GM18517 (cell line): ENCODE measurements at regions not wholly inside any gene's neighbourhood (a gene's known extent, or its start where the extent isn't known, plus 50 kb on each side); places are given as distances from the start of the nearest gene placed in this dataset.
"Not testable (repeated sequence)": the region's sequence is repeated elsewhere in the genome, so short reads cannot be mapped to it uniquely, and the experiment has no call there.

ENCODE experiments used
- ATAC-seq: cut with Tn5 transposase; IDR thresholded peaks from one replicate; pipeline ENCODE4 v1.9.1; 2021; ENCODE audit warnings: mild to moderate bottlenecking, moderate library complexity; ENCODE audit not compliant: unreplicated experiment

DNA sequence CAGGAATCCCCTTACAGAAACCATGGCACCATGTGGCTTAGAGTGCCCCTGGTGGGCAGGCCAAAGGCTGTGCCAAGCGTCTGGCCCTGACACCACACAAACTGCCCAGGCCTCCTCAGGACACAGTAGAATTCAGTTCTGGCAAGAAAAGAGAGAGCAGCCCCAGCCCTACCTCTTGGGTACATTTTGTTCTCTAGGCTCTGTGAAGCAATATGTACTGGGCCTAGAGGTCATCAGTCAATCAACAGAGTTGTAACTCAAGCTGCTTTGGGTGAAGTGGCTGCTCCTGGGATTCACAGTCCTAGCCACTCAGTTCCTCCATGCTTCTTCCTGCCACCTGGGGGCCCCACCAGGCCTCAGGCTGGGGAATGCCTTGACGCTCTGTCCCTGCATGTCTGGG lies 158.1 kb upstream of the MAMLD1 start:
- no peak for ATAC-seq

DNA sequence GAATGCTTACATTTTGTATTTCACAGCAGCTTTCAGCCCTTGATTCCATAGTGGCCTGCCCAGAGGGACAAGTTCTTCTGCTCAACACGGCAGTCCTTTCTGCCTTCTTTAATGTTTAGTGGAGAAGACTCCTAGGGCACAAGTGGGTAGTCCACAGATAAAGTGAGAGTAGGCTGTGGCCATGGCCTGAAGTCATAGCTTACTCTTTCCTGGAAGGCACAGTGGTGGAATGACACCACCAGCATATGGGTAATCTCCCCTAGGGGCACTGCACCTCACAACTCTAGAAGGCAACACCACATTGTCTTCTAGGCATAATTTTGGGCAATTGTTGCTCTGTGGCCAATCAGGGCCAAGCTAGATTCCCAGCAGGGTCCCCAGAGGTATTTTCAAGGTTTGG lies 155.4 kb upstream of the MAMLD1 start:
- ATAC-seq: no peak

DNA sequence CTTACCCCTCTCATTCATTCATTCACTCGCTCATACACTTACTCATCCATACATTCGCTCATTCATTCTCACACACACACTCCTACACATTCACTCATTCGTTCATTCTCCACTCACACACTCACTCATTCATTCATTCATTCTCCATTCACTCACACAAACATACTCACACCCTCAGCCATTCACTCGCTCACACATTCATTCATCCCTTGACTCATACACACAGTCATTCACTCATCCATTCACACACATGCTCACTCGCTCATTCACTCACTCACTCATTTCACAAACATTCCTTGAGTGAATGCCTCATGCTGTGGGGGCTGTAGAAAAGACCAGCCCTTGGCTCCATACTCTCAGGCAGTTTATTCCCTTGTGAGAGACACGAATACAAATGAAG lies 151.1 kb upstream of the MAMLD1 start:
- ATAC-seq: no peak

DNA sequence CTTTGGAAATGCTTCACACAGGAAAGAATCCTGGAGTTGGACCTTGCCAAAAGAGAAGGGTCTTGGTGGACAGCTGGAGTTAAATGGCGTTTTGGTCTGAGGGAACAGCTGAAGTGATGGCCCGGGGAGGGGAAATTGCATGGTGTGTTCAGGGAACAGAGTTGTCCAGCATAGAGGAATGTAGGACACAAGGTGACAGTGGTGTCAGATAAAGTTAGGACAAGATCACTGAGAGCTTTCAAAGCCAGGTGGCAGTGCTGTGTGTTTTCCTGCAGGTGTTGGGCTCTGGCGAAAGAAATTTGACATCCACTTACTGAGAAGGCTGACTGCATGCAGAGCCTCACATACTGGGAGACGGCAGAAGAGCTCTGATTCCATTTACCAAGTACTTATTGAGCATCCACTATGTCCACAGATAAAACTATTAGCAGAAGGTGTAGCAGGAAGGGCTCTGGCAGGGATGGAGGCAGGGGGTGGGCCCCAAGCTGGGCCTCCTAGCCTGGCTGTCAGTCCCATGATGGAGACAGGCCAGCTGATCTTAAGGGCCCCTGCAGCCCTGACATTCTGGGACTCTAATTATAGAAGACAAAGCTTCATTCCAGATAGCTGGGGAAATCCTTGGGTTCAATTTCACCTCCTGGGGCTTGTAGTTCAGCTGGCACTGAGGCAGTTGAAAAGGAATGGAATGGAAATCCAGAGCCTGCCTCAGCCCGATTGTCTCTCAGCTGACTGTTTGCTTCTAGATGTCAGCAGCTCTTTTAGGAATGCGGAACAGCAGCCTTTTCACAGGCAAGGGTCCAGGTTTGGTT lies 150.2 kb upstream of the MAMLD1 start:
- ATAC-seq: no peak

DNA sequence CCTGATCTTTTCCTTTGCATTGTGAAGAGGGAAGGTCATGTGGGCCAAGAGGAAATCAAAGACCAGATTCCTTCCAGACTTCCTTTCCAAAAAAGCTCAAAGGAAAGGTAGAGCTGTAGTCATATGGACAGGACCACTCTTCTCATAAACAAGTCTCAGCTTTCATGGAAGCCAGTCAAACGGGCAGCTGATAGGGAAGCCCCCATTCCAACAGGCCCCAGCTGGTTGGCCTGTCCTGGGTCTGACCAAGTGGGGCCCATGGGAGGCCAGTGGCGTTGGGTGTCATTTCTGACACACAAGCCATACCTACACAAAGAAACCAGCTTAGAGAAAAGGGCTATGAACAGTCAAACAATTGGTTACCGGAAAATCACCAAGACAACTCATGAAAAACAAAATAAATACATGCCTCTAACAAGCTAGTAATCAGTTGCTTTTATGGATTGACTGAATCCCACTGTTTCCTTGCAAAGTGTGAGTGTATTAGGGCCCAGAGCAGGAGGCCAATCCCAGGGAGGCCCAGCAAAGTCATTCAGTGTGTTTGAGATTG lies 149.6 kb upstream of the MAMLD1 start:
- ATAC-seq: no peak

DNA sequence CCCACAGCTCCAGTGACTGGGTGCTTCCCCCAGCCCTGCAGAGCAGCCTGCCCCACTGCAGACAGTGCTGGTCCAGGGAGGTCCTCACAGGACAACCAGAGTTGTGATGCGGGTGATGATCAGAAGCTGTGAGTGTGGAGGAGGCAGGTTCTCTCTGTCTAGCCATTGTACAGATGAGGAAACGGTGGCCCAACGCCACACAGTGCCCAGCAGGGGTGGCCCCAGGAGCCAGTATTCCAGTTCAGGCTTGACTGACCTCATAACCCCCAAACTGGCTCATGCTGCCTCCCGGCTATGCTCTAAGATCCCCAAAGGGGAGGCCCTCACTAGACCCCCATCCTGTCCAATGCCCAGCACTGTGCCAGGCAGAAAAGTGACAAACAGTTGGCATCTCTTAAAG lies 147.1 kb upstream of the MAMLD1 start:
- not testable (repeated sequence) for ATAC-seq

DNA sequence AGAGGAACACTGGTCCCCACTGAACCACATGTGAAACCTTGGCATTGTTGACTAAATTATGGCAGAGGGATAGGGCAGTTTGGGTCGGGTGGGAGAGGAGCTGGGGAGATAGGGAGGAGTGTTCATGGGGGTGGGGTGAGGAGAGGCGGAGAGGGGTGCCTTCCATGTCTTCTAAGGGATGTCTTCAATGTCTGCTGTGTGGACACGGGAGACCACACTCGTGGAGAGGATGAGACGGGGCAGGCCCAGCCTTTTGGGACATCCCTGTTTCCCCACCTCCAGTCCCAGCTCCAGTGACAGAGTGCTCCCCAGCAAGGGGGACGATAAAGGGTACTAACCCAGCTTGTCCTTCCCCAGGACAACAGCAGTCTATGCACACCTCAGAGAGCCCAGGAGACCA lies 146.4 kb upstream of the MAMLD1 start:
- no peak for ATAC-seq

DNA sequence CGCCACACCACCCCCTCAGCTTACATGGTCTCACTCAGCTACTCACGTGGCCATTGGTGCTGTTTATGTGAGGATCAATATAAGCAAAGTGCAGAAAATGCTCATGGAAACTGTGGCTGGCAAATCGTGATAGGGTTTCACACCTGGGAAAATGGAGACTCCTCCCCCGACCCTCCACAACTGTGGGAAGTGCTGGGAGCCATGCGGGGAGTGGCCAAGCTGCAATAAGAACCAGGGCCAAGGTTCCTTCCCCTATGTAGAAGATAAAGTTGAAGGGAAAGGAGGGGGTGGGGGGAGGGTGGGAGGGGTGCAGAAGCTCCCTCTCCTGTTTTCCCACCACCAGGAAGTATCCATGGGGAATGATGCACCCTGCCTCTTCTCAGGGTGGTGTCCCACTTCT lies 145.5 kb upstream of the MAMLD1 start:
- ATAC-seq: no peak

DNA sequence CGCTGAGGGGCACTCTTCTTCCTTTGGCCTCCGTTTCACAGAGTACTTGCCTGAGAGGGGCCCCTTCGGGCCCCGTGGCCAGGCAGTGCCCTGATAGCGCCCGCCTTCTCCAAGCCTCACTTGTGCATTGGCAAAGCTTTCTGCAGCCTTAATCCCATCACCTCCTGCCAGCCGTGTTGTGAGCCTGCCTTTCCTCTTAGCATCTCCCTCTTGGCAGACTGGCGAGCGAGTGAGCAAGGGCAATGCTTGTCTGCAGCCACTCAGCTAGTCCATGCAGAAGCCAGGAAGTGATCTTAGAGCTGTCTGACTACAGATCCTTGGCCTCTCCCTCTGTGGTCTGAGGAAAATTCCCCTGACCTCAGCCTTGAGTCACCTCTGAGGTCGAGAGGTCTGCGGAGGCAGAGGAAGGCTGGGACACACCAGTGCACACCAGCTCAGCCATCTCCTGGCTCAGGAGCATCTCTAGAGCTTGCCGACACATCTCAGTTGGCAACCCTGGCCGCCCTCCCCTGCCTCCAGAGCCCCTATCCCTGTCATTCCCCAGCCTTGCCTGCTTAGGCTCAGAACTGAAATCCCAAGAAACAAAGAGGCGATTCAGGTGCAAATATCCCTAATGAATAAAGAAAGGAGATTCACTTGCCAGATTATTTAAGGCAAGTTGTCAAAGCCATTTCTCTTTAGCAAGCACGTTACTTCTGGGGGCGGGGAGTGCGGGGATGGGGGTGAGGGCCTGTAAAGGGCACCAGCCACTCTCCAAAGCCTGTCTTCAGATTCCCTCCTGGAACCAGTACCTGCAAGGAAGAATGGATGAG lies 143.5 kb upstream of the MAMLD1 start:
- ATAC-seq: no peak

DNA sequence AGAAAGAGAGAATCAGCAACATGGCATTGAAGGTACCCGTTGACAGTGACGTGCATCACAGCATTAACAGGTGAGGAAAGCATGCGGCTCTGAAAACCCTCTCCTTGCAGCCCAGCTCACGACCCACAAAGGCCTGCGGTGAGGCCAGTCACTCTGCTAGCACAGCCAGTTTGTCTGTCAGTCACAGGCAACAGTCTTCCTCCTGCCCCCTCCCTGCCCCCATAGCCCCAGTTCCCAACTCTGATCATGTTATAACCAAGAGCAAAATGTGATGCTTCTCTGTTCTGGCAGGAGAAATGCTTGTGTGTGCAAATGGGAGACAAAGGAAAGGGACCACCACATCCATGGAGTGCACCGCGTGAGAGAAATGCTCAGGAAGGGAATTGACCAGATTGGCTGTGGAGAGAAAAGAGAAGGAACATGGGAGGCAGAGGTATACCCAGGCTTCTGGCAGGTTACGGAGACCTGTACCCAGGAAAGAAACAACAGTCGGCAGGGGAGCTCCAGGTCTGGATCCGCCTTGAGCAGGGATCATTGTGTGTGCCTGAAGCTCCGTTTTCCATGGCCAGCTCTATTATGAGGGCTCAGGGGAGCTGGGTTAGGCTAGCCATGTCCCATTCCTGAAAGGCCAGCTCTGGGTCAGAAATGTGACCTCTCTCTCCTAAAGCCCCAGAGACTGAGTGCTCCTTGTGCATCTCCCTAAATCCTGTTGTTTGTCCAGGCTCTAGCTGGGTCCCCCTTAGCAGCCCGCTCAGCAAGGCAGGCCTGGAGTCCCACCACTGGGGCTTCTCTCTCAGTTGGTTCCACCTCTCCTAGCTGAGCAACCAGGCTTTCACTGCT lies 139.7 kb upstream of the MAMLD1 start:
- ATAC-seq: no peak

DNA sequence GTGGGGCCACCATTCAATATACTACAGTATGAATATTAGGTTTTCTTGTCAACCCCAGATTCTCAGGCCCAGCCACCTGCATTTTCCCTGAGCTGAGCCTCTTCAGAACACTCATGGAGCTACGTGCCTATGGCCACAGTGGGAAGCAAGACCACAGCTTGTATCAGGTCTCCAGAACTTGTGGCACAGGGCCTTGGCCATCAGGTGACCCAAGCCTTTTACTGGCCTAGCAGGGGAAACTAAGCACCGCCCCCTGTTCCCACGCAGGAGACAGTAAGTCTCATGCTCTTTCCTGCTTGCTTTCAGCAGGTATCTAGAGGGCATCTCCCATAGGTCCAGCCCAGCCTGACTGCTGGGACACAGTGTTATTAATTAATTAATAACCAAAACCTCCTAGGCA lies 138.4 kb upstream of the MAMLD1 start:
- ATAC-seq: no peak

DNA sequence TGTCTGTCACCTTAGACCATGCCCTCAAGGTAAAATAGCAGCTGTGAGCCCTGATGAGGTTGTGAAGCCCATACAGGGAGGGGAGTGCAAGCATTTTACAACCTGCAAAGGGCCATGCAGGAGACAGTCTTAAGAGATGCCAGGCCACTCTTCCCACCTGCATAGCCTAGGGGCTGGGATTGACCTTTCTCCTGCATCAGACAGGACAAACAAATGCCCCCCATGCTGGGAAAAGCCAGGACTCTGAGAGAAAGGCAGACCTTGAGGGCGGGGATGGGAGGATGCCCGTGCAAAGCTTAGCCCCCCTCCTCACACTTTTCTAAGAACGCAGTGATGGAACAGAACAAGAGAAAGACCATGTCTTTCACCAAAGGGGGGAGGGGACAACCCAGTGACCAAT lies 137.9 kb upstream of the MAMLD1 start:
- ATAC-seq: no peak

DNA sequence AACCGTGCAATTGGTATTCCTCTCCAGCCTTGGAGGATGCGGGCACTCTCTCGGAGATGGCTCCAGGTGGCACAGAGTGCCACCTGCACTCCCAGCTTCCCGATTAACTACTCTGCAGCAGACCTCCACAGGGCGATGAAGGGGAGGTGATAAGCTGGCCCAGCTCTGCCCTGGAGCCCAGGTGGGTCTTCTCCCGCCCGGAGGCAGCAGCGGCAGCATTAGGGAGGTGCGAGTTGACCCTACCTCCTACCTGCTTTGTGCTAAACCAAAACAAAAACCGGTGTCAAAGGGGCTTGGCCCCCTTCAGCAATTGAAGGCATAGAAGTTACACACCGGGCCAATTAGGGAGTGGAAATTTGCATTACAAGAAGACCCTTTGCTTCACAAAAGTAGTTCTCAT lies 137.4 kb upstream of the MAMLD1 start:
- no peak for ATAC-seq

DNA sequence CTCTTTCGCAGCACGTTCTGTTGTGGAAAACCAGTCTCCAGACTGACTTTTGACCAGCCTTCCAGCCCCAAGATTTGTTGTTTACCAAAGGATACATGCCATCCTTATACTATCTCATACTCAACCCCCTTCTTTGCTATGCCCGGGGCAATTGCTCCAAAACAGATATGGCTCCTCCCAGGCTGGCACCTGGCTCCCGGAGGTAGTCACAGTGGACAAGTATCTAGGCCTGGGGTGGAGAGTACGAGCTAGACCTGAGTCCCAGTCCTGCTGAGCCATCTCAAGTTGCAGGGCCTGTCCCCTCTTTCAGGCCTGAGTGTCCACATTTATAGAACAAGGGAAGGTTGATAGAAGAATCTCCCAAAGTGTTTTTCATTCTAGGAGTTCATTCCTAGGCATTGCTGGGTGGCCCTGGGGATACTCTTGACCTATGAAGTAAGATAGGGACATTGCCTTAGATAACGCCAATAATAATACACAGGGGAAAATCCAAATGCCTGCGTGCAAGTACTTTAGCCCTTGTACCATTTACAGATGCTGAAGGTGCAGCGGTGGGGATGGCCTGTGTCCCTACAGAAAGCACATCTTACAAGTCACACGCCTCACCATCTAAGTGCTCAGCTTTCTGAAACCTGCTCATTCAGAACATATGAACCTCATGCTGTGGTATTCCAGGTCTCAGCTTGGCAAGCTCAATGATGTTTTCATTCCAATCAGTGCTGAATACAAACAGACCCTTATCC lies 136.7 kb upstream of the MAMLD1 start:
- no peak for ATAC-seq

DNA sequence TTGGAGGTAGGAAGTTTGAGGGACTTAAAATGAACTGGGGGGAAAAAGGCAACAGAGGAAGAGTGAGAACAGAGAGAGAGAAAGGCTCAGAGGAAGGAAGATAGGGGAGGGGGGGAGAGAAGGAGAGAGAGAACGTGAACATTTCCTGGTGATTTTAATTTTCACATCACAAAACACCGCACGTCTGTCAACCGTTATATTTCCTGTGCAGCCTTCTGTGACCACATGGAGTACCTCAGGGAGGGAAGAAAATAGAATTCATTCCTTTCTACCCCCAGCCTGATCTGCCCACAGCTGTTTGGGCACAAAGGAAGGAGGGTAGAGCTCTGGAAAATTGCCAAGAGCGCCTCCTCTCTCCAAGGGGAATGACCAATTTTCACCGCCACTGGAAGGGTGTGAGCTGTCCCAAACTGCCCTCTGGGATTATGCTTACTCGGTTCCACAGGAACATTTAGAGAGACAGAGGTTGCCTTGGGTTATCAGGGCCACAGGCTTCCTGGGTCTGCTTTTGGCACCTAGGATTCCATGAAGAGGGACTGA lies 135.7 kb upstream of the MAMLD1 start:
- ATAC-seq: no peak

DNA sequence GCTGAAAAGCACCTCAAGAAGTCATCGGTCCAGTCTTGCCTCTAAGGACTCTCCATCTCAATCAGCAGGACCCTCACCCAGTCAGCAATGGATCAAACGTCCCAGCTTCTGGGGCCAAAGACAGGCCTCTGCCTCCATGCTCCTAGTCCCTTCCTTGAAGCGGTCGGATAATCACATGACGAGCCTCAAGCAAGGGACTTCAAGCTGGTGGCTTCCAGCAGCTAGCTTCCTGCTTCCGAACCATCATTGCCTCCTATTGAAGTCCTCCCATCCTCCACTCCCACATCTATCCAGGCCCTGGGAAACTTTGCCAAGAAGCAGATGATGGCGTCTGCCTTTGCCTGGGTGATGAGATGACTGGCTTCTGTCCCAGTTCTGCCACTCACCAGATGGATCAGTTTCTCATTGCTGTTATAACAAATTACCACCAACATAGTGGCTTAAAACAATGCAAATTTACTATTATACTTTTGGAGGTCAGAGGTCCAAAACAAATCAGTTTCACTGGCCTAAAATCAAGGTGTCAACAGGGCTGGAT lies 135.2 kb upstream of the MAMLD1 start:
- ATAC-seq: no peak

DNA sequence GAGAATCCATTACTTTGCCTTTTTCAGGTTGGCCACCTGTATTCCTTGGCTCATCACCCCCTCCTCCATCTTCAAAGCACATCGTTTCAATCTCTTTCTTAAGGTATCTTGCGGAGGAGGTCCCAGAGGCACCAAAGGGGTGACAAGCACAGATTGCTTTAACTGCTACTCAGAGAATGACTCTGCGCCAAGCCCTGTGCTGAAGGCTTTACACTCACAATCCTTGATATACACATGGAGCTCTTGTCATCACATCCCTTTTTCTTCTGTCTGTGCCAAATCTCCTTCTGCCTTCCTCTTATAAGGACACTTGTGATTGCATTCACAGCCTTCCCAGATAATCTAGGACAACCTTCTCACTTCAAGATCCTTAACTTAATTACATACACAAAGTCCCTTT lies 134.7 kb upstream of the MAMLD1 start:
- no peak for ATAC-seq

DNA sequence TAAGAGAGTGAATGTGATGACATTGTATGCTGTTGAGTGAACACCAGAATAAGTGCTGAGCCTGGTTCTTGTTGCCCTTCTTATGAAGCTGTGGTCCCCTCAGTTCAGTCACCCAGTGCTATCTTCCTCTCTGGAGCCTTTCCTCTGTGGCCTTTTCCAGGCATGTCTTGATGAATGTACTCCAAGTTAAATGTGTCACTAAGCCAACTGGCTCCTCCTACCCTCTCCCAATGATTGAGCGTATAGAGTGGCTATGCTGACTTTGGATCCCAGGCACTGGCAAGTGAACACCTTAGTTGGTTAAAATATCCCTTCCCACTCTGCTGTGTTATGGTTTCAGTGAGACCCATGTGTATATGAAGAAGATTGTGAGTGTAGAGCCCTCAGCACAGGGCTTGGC lies 134.1 kb upstream of the MAMLD1 start:
- ATAC-seq: no peak

DNA sequence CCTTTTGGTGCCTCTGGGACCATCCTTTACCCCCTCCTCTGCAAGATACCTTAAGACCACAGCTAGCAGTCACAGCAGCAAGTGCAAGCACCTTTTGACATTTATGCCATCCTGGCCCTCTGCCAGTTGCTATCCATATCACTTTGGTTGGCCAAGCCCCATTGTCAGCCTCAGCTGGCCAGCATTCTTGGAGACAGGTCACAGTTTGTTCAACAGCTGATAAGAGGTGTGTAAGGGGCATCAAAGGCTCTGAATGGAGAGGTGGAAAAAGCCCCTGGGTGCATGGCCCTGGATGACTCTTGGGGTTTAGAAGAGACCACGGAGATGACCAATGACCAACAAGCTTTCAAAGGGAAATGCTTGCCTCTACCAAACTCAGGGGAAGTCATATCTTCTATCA lies 133.6 kb upstream of the MAMLD1 start:
- ATAC-seq: no peak

DNA sequence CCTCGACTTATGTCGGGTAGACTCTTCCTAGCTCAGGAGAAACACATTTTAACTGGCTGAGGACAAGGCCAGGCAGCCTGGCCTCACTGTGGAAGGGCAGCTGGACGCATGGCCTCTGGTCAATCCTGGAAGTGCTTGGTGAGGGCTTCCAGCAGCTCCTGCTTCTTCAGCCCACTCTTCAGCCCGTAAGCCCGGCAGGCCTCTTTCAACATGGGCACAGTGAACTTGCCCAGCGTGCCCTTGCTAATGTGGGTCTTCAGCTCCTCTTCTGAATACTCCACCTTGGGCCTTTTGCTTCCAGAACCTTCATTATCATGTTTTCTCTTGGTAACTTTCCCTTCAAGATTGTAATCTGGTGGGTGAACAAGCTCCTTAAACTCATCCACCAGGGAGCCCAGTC lies 132.2 kb upstream of the MAMLD1 start:
- ATAC-seq: not testable (repeated sequence)
